ENCODE measurements at regions not wholly inside any gene's neighbourhood (a gene's known extent, or its start where the extent isn't known, plus 50 kb on each side); places are given as distances from the start of the nearest gene placed in this dataset.

GRCh38 chr9:73805853-73806458 lies 654.3 kb downstream of the ANXA1 start:
- Histone ChIP-seq H3K4me1 (no peaks in the 10 kb centered on the region), H3K36me3 (no peaks in the 10 kb centered on the region), H3K4me3 (no peak overlapping the region), H3K27ac (no peak overlapping the region), H3K9me3 (no peaks in the 10 kb centered on the region), H3K27me3 (no peaks in the 10 kb centered on the region)
- intact Hi-C loops (cut with DNase I; ENCODE audit: low total_unique reads) (no loop called here), in situ Hi-C loops (cut with MboI; ENCODE audit: low sequenced_read_pairs in 4 of 4) (no loop called here)
- DNase-seq = no peak
- TF ChIP-seq CTCF (IDR thresholded peaks at IDR 0.05 in 4 of 5, conservative IDR thresholded peaks at IDR 0.05 in 1 of 5) (no peak), POLR2A (IDR thresholded peaks at IDR 0.05) (no peak)
- ATAC-seq = no peak

GRCh38 chr9:73806876-73807275 lies 655.2 kb downstream of the ANXA1 start:
- ATAC-seq (no peak), DNase-seq (no peak)
- Histone ChIP-seq H3K27me3 (no peaks in the 10 kb centered on the region), H3K27ac (no peak overlapping the region), H3K36me3 (no peaks in the 10 kb centered on the region), H3K4me3 (no peak overlapping the region), H3K9me3 (no peaks in the 10 kb centered on the region), H3K4me1 (no peaks in the 10 kb centered on the region)
- intact Hi-C loops (cut with DNase I; ENCODE audit: low total_unique reads) (no loop called here), in situ Hi-C loops (cut with MboI; ENCODE audit: low sequenced_read_pairs in 4 of 4) (no loop called here)
- TF ChIP-seq POLR2A (IDR thresholded peaks at IDR 0.05) (no peak), CTCF (IDR thresholded peaks at IDR 0.05 in 4 of 5, conservative IDR thresholded peaks at IDR 0.05 in 1 of 5) (no peak)

GRCh38 chr9:73807952-73808351 lies 656.3 kb downstream of the ANXA1 start:
- no peaks in the 10 kb centered on the region for H3K4me1 ChIP-seq
- ATAC-seq (no peak), DNase-seq (no peak)
- no peaks in the 10 kb centered on the region for H3K36me3 ChIP-seq
- no peak overlapping the region for H3K4me3 ChIP-seq
- in situ Hi-C loops (cut with MboI; ENCODE audit: low sequenced_read_pairs in 4 of 4) (no loop called here), intact Hi-C loops (cut with DNase I; ENCODE audit: low total_unique reads) (no loop called here)
- H3K27ac ChIP-seq = no peak overlapping the region
- no peaks in the 10 kb centered on the region for H3K9me3 ChIP-seq
- H3K27me3 ChIP-seq = no peaks in the 10 kb centered on the region
- TF ChIP-seq POLR2A (IDR thresholded peaks at IDR 0.05) (no peak), CTCF (IDR thresholded peaks at IDR 0.05 in 4 of 5, conservative IDR thresholded peaks at IDR 0.05 in 1 of 5) (no peak)

- H3K4me3 ChIP-seq = no peak overlapping the region
- H3K27ac ChIP-seq = no peak overlapping the region
- no peaks in the 10 kb centered on the region for H3K9me3 ChIP-seq
- in situ Hi-C loops (cut with MboI; ENCODE audit: low sequenced_read_pairs in 4 of 4) = no loop called here
- no peak for TF ChIP-seq POLR2A (IDR thresholded peaks at IDR 0.05)
- no peak for TF ChIP-seq CTCF (IDR thresholded peaks at IDR 0.05 in 4 of 5, conservative IDR thresholded peaks at IDR 0.05 in 1 of 5)
- ATAC-seq = no peak
- DNase-seq = no peak
- no peaks in the 10 kb centered on the region for H3K27me3 ChIP-seq
- no peaks in the 10 kb centered on the region for H3K36me3 ChIP-seq
- H3K4me1 ChIP-seq = no peaks in the 10 kb centered on the region
- intact Hi-C loops (cut with DNase I; ENCODE audit: low total_unique reads) = no loop called here
Observed at GRCh38 chr9:73810585-73811215, 659.0 kb downstream of the ANXA1 start.

- no peaks in the 10 kb centered on the region for H3K27me3 ChIP-seq
- intact Hi-C loops (cut with DNase I; ENCODE audit: low total_unique reads) = no loop called here
- no peak for TF ChIP-seq POLR2A (IDR thresholded peaks at IDR 0.05)
- no peak for TF ChIP-seq CTCF (IDR thresholded peaks at IDR 0.05 in 4 of 5, conservative IDR thresholded peaks at IDR 0.05 in 1 of 5)
- H3K4me1 ChIP-seq = no peaks in the 10 kb centered on the region
- no peak for DNase-seq
- in situ Hi-C loops (cut with MboI; ENCODE audit: low sequenced_read_pairs in 4 of 4) = no loop called here
- no peak overlapping the region for H3K4me3 ChIP-seq
- H3K27ac ChIP-seq = no peak overlapping the region
- no peaks in the 10 kb centered on the region for H3K36me3 ChIP-seq
- no peak for ATAC-seq
- no peaks in the 10 kb centered on the region for H3K9me3 ChIP-seq
Observed at GRCh38 chr9:73813546-73813945, 661.9 kb downstream of the ANXA1 start.

All from gastrocnemius medialis (tissue), 4 donors.